Mesenchymal stem cell (in vitro differentiated cells and primary cell): ENCODE measurements at regions not wholly inside any gene's neighbourhood (a gene's known extent, or its start where the extent isn't known, plus 50 kb on each side); places are given as distances from the start of the nearest gene placed in this dataset.
"Not testable (repeated sequence)": the region's sequence is repeated elsewhere in the genome, so short reads cannot be mapped to it uniquely, and the experiment has no call there.

Source experiments
- DNase-seq: peaks from one replicate; pipeline ENCODE4 v3.0.0-alpha.2; 2013
- H2AFZ ChIP-seq: one replicate; pipeline ENCODE4 v1.6.1; 2013; ENCODE audit warnings: low read depth, mild to moderate bottlenecking, control low read depth, inconsistent platforms, low read length, moderate library complexity
- H2AK5ac ChIP-seq: 2 replicates; pipeline ENCODE4 v1.6.1; 2013; ENCODE audit warnings: low read length, moderate library complexity, mild to moderate bottlenecking, inconsistent platforms; ENCODE audit not compliant: severe bottlenecking
- H2BK120ac ChIP-seq: one replicate; pipeline ENCODE4 v1.6.1; 2013; ENCODE audit warnings: low read depth, mild to moderate bottlenecking, inconsistent platforms, low read length, moderate library complexity
- H2BK12ac ChIP-seq, 2 experiments: one replicate each; pipeline ENCODE4 v1.6.1; 2013; ENCODE audit warnings: inconsistent platforms in 2 of 2, low read length in 2 of 2, mild to moderate bottlenecking in 2 of 2, moderate library complexity in 2 of 2, control low read depth in 1 of 2
- H2BK15ac ChIP-seq: one replicate; pipeline ENCODE4 v1.6.1; 2013; ENCODE audit warnings: mild to moderate bottlenecking, low read depth, inconsistent platforms; ENCODE audit not compliant: poor library complexity, severe bottlenecking
- H2BK5ac ChIP-seq: 2 replicates; pipeline ENCODE4 v1.6.1; 2013; ENCODE audit warnings: low read depth, mild to moderate bottlenecking, low read length, control low read depth, inconsistent platforms; ENCODE audit not compliant: poor library complexity, severe bottlenecking
- H3K14ac ChIP-seq, 2 experiments: one replicate each; pipeline ENCODE4 v1.6.1; 2013; ENCODE audit warnings: inconsistent platforms in 2 of 2, low read length in 2 of 2, control low read depth in 1 of 2, mild to moderate bottlenecking in 1 of 2, moderate library complexity in 1 of 2
- H3K18ac ChIP-seq, 2 experiments: one replicate each; pipeline ENCODE4 v1.6.1; 2013; ENCODE audit warnings: inconsistent platforms in 2 of 2, low read length in 2 of 2, control low read depth in 1 of 2, low read depth in 1 of 2, mild to moderate bottlenecking in 1 of 2
- H3K23ac ChIP-seq, 2 experiments: one replicate each; pipeline ENCODE4 v1.6.1; 2013; ENCODE audit warnings: inconsistent platforms in 2 of 2, low read length in 2 of 2, mild to moderate bottlenecking in 2 of 2, moderate library complexity in 2 of 2, control low read depth in 1 of 2
- H3K27ac ChIP-seq: 2 replicates; pipeline ENCODE4 v1.5.1; 2013; ENCODE audit warnings: mild to moderate bottlenecking, moderate library complexity, low read length, control low read depth, inconsistent platforms; ENCODE audit not compliant: poor library complexity, severe bottlenecking
- H3K27me3 ChIP-seq, 2 experiments: 2 replicates each; pipeline versions ENCODE4 v1.6.1 to v1.7.0; 2013; ENCODE audit warnings: low read length in 2 of 2, mild to moderate bottlenecking in 2 of 2, moderate library complexity in 2 of 2, control low read depth in 1 of 2, inconsistent platforms in 1 of 2; ENCODE audit not compliant: control insufficient read depth in 1 of 2, insufficient read depth in 1 of 2
- H3K36me3 ChIP-seq, 2 experiments: 2 replicates each; pipeline versions ENCODE4 v1.6.1 to v1.7.0; 2013; ENCODE audit warnings: low read length in 2 of 2, control low read depth in 1 of 2, inconsistent platforms in 1 of 2, low read depth in 1 of 2, mild to moderate bottlenecking in 1 of 2; ENCODE audit not compliant: insufficient read depth in 2 of 2, control insufficient read depth in 1 of 2
- H3K4ac ChIP-seq, 2 experiments: one replicate each; pipeline ENCODE4 v1.6.1; 2013; ENCODE audit warnings: inconsistent platforms in 2 of 2, low read length in 2 of 2, mild to moderate bottlenecking in 2 of 2, moderate library complexity in 2 of 2, control low read depth in 1 of 2, low read depth in 1 of 2
- H3K4me1 ChIP-seq: 2 replicates; pipeline ENCODE4 v1.6.1; 2013; ENCODE audit warnings: low read depth, low read length, control low read depth; ENCODE audit not compliant: control insufficient read depth, insufficient read depth
- H3K4me2 ChIP-seq: 2 replicates; pipeline ENCODE4 v1.6.1; 2013; ENCODE audit warnings: low read length, mild to moderate bottlenecking, inconsistent platforms; ENCODE audit not compliant: poor library complexity, severe bottlenecking
- H3K4me3 ChIP-seq, 2 experiments: 2 replicates each; pipeline versions ENCODE4 v1.5.1 to v1.7.0; 2013; ENCODE audit warnings: low read length in 2 of 2, mild to moderate bottlenecking in 2 of 2, control low read depth in 1 of 2, low read depth in 1 of 2; ENCODE audit not compliant: insufficient read depth in 1 of 2
- H3K79me1 ChIP-seq: replicated peaks from 2 replicates; pipeline ENCODE4 v1.6.1; 2013; ENCODE audit warnings: mild to moderate bottlenecking, control low read depth, low read length, inconsistent platforms; ENCODE audit not compliant: poor library complexity, severe bottlenecking
- H3K9ac ChIP-seq: 2 replicates; pipeline ENCODE4 v1.7.0; 2013; ENCODE audit warnings: mild to moderate bottlenecking, low read length, moderate library complexity
- H3K9me3 ChIP-seq: 2 replicates; pipeline ENCODE4 v1.7.0; 2013; ENCODE audit warnings: mild to moderate bottlenecking, low read length; ENCODE audit not compliant: control insufficient read depth
- H4K8ac ChIP-seq: one replicate; pipeline ENCODE4 v1.6.1; 2013; ENCODE audit warnings: inconsistent platforms, mild to moderate bottlenecking, low read length, moderate library complexity
- H4K91ac ChIP-seq: one replicate; pipeline ENCODE4 v1.6.1; 2013; ENCODE audit warnings: mild to moderate bottlenecking, low read length, inconsistent platforms
- WGBS: methylation state at CpG from one replicate; pipeline ENCODE4 v1.1.7; 2013; ENCODE audit warnings: mixed read lengths; 5-methylcytosine and 5-hydroxymethylcytosine counted together

DNA sequence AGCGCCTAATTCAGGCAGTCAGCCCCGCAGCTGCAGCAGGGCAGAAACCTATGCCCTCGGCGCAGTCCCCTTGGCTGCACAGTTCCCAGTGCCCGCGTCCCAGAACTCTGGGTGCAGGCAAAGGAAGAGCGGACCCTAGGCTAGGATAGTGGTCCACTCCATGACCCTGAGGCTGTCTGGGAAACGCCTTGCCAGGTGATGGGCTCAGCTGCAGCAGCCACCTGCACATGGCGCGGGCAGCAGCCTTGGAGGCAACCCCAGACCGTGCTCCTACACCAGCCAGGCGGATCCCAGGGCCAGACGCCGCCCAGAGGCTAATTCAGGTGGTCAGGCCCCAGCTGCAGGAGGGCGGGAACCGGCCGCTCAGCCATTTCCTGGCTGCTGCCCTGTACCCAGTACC, 83.0 kb downstream of the POTEC start:
- H4K91ac ChIP-seq, H3K4ac ChIP-seq, H3K36me3 ChIP-seq, H3K27me3 ChIP-seq, H2BK12ac ChIP-seq, H2BK120ac ChIP-seq, H3K4me1 ChIP-seq, H2AK5ac ChIP-seq, DNase-seq, H2BK5ac ChIP-seq, H3K27ac ChIP-seq, H3K79me1 ChIP-seq, H3K9ac ChIP-seq, H3K9me3 ChIP-seq, H3K14ac ChIP-seq, H3K4me2 ChIP-seq, H4K8ac ChIP-seq, H3K4me3 ChIP-seq, H2BK15ac ChIP-seq, H3K23ac ChIP-seq, H3K18ac ChIP-seq, H2AFZ ChIP-seq: not testable (repeated sequence)
- 82% methylated on average over 17 of the region's 17 CpGs for WGBS

DNA sequence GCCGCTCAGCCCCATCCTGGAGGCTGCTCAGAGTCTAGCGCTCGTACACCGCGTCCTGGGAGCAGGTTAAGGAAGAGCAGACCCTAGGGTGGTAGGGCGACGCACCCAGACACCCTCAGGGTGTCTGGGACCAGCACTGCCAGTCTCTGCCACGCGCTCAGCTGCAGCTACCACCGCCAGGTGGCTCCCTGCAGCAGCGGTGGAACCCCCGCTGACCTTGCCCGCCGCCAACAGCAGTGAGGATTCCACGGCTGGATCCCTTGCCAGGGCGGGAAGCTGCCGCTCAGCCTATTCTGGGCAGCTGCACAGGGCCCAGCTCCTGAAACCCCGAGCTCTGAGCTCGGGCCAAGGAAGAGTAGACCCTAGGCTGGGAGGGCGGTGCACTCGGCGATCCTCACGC, 83.6 kb downstream of the POTEC start:
- not testable (repeated sequence) for H3K4ac ChIP-seq, H3K14ac ChIP-seq, H4K8ac ChIP-seq, H3K4me1 ChIP-seq, H2BK5ac ChIP-seq, H4K91ac ChIP-seq, H2BK120ac ChIP-seq, DNase-seq, H2BK12ac ChIP-seq, H2BK15ac ChIP-seq, H3K4me2 ChIP-seq, H2AFZ ChIP-seq, H3K4me3 ChIP-seq, H3K9me3 ChIP-seq, H3K79me1 ChIP-seq, H3K36me3 ChIP-seq, H3K9ac ChIP-seq, H3K27ac ChIP-seq, H2AK5ac ChIP-seq, H3K27me3 ChIP-seq, H3K23ac ChIP-seq, H3K18ac ChIP-seq
- 89% methylated on average over 17 of the region's 23 CpGs for WGBS

DNA sequence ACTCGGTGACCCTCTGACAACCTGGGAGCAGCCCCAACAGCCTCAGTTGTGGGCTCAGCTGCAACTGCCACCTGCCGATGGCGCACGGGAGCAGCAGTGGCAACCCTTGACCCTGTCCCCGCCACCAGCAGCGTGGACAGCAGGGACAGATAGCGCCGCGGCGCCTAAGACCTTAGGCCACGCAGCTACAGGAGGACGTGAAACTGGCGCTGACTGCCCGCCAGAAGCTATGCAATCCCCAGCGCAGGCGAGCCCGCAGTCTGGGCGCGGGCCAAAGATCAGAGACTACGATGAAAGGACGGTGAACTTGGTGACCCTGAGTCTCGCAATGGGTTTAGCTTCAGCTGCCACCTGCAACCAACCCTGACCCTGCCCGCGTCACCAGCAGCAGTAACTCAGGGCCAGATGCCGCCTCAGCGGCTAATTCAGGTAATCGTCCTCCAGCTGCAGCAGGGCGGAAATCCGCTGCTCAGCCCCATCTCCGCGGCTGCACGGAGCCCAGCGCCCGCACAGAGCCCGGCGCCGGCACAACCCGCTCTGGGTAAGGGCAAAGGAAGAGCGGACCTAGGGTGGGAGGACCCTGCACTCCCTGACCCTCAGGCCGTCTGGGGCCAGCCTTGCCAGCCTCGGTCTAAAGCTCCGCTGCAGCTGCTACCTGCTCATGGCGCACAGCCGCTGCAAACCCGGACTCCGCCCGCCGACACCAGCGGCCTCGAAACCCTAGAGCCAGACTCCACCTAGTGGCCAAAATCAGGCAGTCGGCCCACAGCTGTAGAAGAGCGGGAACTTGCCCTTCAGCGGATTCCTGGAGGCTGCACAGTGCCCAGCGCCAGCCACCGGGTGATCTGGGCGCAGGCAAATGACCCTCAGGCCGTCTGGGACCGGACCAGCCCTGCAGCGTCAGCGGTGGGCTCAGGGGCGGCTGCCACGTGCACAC, 85.1 kb downstream of the POTEC start:
- H2AFZ ChIP-seq, H2BK15ac ChIP-seq, H3K27ac ChIP-seq, H3K4ac ChIP-seq, H2AK5ac ChIP-seq, H3K27me3 ChIP-seq, H2BK12ac ChIP-seq, H3K9ac ChIP-seq, H3K14ac ChIP-seq, H2BK120ac ChIP-seq, H4K8ac ChIP-seq, H2BK5ac ChIP-seq, DNase-seq, H3K9me3 ChIP-seq, H3K23ac ChIP-seq, H3K4me2 ChIP-seq, H3K79me1 ChIP-seq, H4K91ac ChIP-seq, H3K4me1 ChIP-seq, H3K36me3 ChIP-seq, H3K18ac ChIP-seq: not testable (repeated sequence)
- peak overlapping the region in 1 of 2 experiments; percentile 44 for H3K4me3 ChIP-seq
- WGBS = 93% methylated on average over 34 of the region's 62 CpGs

DNA sequence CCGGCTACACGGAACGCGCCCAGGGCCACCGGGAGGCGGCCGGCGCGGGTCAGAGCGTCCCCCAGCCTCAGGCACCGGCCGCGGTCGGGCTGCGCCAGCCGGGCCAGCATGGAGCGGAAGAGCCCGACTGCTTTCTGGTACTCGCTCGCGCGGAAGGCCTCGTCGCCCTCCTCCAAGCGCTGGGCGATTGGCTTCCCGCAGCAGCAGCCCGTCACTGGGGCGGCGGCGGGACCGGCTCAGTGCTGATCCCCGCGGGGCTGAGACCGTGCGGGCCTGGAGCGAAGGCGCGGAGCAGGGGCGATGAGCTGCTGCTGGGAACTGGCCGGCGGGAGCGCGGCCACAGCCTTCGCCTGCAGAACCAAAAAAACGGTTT, 92.8 kb downstream of the POTEC start:
- H4K8ac ChIP-seq, DNase-seq, H2AK5ac ChIP-seq, H3K4ac ChIP-seq, H4K91ac ChIP-seq, H2BK120ac ChIP-seq, H3K9ac ChIP-seq, H3K36me3 ChIP-seq, H2BK15ac ChIP-seq, H3K14ac ChIP-seq, H3K4me1 ChIP-seq, H3K9me3 ChIP-seq, H2AFZ ChIP-seq, H2BK5ac ChIP-seq, H3K79me1 ChIP-seq, H3K27ac ChIP-seq, H3K23ac ChIP-seq, H3K18ac ChIP-seq, H3K27me3 ChIP-seq, H2BK12ac ChIP-seq, H3K4me2 ChIP-seq: not testable (repeated sequence)
- peak overlapping the region in 1 of 2 experiments; percentile 65 for H3K4me3 ChIP-seq
- 94% methylated on average over 15 of the region's 46 CpGs for WGBS
